HTR-8/SVneo (cell line): ENCODE measurements at regions not wholly inside any gene's neighbourhood (a gene's known extent, or its start where the extent isn't known, plus 50 kb on each side); places are given as distances from the start of the nearest gene placed in this dataset.
A peak's percentile ranks its signal among the peaks of the same experiment; 100 is the strongest.

Experiments used
- DNase-seq: peaks from one replicate; pipeline ENCODE4 v3.0.0; 2011; ENCODE audit warnings: low spot score, mixed read lengths; ENCODE audit not compliant: insufficient read length
- FAIRE-seq: peaks from 2 replicates; lab custom pipeline; 2011; peaks lifted over from hg19 to GRCh38; lab: Jason Lieb, UNC

GRCh38 chr3:99170867-99171517 is 269.5 kb upstream of the DCBLD2 start:
- FAIRE-seq, result no peak

DNA sequence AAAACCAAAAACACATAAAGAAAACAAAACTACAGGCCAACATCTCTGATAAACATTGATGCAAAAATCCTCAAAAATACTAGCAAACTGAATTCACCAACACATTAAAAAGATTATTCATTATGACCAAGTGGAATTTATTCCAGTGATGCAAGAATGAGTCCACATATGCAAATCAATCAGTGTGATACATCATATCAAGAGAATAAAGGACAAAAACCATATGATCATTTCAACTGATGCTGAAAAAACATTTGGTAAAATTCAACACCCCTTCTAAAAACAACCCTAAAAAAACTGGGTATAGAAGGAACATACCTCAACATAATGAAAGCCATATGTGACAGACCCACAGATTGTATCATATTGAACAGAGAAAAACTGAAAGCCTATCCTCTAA is 265.6 kb upstream of the DCBLD2 start:
- FAIRE-seq (no peak), DNase-seq (no peak)

More at GRCh38 chr3:99170867-99171517, 269.5 kb upstream of the DCBLD2 start:
- no peak for DNase-seq

- no peak for DNase-seq
- FAIRE-seq, result no peak
These were observed 261.8 kb upstream of the DCBLD2 start for GRCh38 chr3:99163314-99163713.

DNA sequence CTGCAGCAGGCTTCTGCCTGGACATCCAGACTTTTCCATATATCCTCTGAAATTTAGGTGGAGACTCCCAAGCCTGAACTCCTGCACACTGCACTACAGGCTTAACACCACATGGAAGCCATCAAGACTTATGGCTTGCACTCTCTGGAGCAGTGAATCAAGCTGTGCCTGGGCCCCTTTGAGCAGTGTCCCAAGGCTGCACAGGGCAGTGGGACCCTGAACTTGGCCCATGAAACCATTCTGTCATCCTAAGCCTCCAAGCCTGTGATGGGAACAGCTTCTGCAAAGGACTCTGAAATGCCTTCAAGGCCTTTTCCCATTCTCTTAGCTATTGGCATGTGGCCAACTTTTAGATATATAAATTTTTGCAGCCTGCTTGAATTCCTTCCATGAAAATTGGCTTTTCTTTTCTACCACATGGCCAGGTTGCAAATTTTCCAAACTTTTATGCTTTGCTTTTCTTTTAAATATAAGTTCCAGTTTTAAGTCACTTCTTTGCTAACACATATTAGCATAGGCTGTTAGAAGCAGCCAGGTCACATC is 257.8 kb upstream of the DCBLD2 start:
- DNase-seq (no peak), FAIRE-seq (no peak)

DNA sequence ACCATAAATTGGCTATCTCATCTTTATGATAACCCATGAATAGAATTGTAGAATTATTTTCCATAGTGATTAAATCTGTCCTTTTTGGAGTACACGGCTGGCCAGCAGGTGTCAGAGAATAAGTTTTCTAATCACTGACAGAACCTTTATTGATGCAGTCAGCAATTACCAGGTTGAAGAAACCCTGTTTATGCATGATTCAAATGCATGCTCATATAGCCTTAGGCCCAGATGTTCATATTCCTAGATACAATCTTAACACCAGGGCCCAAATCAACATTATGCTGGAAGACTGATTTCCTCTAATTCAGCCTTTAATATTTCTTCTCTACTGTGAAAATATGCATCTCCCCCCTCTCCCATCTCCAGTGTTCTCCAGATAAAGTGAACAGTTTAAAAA is 243.5 kb upstream of the DCBLD2 start:
- DNase-seq (no peak), FAIRE-seq (no peak)

DNA sequence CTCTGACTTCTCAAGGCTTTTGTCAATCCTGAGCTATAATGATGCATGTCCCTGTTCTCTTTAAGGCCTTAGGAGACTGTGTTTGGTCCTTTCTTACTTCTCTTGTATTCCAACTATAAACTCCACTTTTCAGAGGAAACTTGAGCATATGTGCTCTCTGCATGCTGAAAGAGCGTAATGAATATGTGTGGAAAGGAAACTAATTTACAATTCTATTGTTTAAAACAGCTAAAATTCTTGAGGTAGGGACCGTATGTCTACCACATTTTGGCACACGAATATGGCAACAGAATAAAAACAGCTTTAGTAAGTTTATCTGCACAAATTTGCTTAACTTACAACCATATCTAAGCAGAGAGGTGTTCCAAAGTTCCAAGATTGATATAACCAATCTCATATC is 242.0 kb upstream of the DCBLD2 start:
- no peak for DNase-seq
- no peak for FAIRE-seq

- FAIRE-seq (no peak), DNase-seq (no peak)
These were observed 233.5 kb upstream of the DCBLD2 start for GRCh38 chr3:99134986-99135385.

DNA sequence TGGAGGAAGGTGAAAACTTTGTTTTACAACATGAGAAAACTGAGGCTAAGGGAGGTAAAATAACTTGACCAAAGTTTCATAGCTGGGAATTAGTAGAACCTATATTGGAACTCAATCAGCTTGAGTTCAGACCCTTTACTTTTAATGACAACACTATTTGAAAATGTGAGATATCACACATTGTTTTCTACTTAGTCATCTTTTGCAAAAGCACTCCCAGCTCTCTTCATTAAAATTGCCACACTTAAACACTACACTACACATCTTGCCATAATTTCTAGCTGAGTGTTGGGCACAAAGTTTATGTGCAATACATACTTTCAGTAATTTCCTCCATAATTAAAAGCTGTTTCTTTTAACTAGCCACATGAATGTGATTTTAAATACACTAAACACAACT is 230.4 kb upstream of the DCBLD2 start:
- FAIRE-seq (no peak), DNase-seq (no peak)

DNA sequence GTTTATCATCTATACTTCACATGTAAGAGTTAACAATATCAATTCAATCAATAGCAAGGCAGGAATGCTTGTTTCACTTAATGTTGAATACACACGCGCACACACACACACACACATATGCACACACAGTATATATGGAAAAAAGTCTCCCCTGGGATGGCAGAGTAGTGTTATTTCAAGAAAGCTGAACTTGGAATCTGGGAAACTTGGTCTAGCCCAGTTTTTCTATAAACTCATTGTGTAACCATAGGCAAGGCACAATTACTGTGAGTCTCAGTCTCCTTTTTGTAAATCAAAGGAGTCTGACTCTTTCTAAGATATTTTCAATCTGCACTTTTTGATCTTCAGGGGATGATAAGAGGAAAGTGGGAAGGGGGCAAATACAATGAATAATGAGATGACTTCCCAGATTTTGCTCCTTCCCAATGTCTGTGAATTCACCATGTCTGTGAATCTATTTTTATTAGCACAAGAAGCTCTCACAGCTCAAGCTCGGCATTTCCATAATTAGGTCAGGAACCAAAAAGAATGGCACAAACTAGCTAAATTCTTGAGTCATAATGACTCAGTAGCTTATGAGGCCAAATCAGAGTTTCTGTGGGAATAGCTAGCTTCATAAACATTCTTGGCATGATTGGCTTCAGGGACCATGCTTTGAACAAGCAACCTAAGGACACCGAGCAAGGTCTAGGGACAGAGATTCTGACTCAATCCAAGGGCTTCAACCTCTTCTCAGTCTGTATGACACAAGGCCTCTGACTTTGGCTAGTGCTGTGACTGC is 227.4 kb upstream of the DCBLD2 start:
- DNase-seq, result peak; percentile 40
- FAIRE-seq, result peak; percentile 33

DNA sequence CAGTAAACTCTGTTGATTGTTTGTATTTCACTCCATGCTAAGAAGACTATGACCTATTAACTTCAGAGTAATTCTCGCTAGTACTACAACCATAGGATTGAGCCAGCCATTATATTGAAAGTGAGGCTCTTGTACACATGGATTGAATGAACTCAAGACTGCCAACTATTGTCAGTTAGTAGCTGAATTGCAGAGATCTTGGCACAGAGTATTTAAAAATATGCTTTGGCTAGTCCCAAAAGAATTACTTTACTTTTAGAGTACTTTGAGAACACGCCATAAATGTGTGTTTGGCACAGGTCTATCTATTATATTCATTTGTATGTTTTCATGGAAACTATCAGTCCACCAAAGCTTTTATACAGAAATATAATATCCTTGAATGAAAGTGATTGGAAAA is 226.7 kb upstream of the DCBLD2 start:
- FAIRE-seq (no peak), DNase-seq (no peak)

DNA sequence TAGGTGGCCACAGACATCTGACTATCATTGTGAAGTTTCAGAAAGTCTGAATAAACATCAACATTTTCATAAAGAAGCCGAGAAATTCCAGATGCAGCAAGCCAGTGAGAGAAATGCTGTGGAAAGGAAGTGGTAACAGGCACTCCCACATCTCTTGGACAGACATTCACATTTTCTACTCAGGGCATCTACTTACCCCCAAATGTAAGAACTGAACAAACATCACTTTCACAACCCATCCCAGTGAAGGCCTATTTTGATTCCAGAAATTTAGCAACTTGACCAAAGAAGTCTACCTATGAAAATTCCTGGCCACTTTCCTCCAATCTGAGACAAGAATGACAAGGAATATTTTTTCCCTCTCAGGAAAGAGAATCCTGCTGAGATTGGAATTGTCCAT is 224.8 kb upstream of the DCBLD2 start:
- FAIRE-seq (peak; percentile 59), DNase-seq (no peak)

GRCh38 chr3:99119385-99119784 is 217.9 kb upstream of the DCBLD2 start:
- no peak for DNase-seq
- no peak for FAIRE-seq

- no peak for FAIRE-seq
- DNase-seq, result no peak
These were observed 216.9 kb upstream of the DCBLD2 start for GRCh38 chr3:99118381-99118780.

GRCh38 chr3:99114565-99115291 is 213.2 kb upstream of the DCBLD2 start:
- FAIRE-seq (no peak), DNase-seq (no peak)

DNA sequence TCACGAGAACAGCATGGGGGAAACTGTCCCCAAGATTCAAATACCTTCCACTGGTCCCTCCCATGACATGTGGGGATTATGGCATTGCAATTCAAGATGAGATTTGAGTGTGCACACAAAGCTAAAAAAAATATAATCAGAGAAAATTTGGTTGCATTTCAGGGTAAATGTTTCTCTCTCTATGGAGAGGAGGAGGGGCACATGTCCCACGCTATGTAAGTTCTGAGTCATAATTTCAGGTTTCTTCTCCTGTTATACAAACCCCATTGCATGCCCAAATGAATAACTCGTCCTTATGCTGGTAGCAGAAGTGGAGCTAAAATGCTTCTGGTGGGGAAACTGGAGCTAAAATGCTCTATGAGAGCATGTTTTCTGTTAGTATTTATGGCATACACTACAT is 209.7 kb upstream of the DCBLD2 start:
- FAIRE-seq (no peak), DNase-seq (no peak)

DNA sequence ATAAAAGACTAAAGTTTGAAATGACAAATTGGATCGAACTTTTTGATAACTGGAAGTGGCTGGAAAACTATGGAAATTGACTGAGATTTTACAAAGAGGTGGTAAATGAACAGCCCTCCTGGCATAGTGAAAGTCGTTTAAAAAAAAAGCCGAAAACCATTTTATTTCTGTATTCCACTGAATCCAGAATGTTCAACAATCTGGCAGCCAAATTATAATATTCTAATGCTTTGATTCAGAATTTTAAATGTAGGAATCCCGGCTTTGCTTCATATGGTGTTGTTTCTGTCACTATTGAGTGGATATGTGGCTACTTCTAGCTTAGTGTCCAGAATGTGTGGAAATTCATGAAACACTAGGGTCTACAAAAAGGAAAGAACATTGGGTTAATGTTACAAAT is 208.9 kb upstream of the DCBLD2 start:
- FAIRE-seq (no peak), DNase-seq (no peak)

GRCh38 chr3:99108508-99108907 is 207.0 kb upstream of the DCBLD2 start:
- DNase-seq, result no peak
- FAIRE-seq, result no peak

DNA sequence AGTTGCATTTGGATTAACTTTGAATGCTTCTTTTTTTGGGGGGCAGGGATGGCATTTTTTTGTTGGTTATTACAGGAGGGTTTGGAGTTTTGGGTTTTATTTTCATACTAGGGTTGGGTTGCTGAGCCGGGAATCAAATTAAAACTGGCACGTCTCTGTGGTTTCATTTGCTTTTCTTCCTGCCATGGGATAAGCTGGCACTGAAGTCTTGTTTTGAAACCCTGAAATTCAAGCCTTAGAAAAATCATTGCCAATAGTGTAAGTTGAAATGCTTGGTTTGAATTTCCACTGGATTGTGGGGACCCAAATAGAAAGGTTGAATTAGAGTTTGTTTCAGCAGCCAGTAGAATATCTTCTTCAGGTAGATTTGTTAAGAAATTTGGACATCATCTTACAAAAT is 193.1 kb upstream of the DCBLD2 start:
- DNase-seq (no peak), FAIRE-seq (no peak)

DNA sequence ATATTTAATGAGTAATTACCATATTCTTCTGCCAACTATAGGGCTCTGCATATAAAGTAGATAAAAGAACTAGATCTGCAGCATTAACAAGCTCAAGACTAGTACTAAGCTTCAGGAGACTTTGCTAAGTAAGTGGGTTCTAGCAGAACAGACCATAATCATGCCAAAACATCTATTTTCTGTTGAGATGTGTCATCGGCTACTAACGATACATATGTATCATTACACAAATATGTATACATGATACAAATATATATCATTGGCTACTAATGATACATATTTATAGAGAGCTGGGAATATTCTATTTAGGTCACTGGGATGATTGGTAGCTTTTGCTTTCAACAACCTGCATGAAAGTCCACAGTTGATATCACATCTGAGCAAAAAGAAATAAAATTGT is 185.8 kb upstream of the DCBLD2 start:
- no peak for FAIRE-seq
- no peak for DNase-seq

DNA sequence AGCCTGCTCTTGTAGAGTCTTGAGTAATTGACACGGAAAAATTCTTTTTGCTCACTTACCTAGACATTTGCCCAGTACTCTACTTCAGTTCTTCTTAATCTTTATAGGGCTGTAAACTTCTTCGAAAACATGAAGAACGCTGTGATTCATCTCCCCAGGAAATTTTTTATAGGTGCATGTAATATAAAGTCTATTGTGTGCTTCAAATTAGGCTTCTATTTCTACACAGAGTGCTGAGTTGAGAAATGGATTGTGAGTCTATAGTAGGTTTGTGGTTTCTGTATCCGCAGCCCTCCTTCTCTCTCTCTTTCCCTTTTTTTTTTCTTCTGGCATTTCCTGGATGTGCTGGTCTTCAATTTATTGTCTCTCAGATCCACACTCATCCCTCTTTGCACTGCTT is 183.3 kb upstream of the DCBLD2 start:
- FAIRE-seq (no peak), DNase-seq (no peak)

DNA sequence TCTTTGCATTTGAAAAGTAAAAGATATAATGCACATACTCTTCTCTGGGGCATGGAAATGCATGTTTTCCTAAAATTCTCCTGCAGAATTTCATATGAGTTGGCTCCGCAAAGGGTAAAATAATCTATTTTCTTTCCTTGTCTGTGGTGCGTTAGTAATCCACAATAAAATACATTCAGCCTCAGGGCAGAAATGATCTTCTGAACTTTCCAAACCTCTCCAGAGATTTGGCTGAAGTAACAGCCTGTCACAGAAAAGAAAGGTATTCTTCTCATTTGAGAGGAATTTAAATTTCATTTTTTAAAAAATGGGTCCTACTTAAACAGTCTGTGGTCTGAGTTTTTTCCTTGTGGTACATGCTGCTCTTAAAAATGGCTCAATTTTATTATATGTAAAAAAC is 182.7 kb upstream of the DCBLD2 start:
- no peak for FAIRE-seq
- no peak for DNase-seq
